ENCODE measurements at regions not wholly inside any gene's neighbourhood (a gene's known extent, or its start where the extent isn't known, plus 50 kb on each side); places are given as distances from the start of the nearest gene placed in this dataset.

GRCh38 chr11:122269824-122270223 is 153.8 kb upstream of the BLID start:
- in situ Hi-C loops (cut with MboI; ENCODE audit: low pct_unique_long_range_greater_than_20kb, low sequenced_read_pairs): no loop called here
- no peak for DNase-seq

- in situ Hi-C loops (cut with MboI; ENCODE audit: low pct_unique_long_range_greater_than_20kb, low sequenced_read_pairs): no loop called here
- DNase-seq: no peak
These were observed 152.7 kb upstream of the BLID start for GRCh38 chr11:122268601-122269130.

- peak; percentile 3 for DNase-seq
- in situ Hi-C loops (cut with MboI; ENCODE audit: low pct_unique_long_range_greater_than_20kb, low sequenced_read_pairs): no loop called here
These were observed 151.6 kb upstream of the BLID start for GRCh38 chr11:122267602-122268001.

- no peak for DNase-seq
- in situ Hi-C loops (cut with MboI; ENCODE audit: low pct_unique_long_range_greater_than_20kb, low sequenced_read_pairs): no loop called here
These were observed 150.0 kb upstream of the BLID start for GRCh38 chr11:122265981-122266380.

GRCh38 chr11:122264121-122264520 is 148.1 kb upstream of the BLID start:
- in situ Hi-C loops (cut with MboI; ENCODE audit: low pct_unique_long_range_greater_than_20kb, low sequenced_read_pairs): no loop called here
- DNase-seq: no peak

DNA sequence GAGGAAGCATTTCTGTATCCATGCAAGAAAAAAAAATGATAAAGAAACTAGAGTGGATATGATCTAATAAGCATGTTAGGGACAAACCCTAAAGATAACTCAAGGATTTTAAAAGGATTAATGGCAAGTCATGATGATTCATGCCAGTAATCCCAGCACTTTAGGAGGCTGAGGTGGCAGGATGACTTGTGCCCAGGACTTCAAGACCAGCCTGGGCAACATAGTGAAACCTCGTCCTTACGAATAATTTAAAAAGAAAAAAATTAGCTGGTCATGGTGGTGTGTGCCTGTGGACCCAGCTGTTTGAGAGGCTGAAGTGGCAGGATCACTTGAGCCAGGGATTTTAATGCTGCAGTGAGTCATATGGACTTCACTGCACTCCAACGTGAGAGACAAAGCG is 145.5 kb upstream of the BLID start:
- DNase-seq: no peak

GRCh38 chr11:122259195-122259821 is 143.3 kb upstream of the BLID start:
- in situ Hi-C loops (cut with MboI; ENCODE audit: low pct_unique_long_range_greater_than_20kb, low sequenced_read_pairs): no loop called here
- DNase-seq: no peak

More for the DNA sequence above, 145.5 kb upstream of the BLID start:
- in situ Hi-C loops (cut with MboI; ENCODE audit: low pct_unique_long_range_greater_than_20kb, low sequenced_read_pairs): no loop called here

- no peak for DNase-seq
- in situ Hi-C loops (cut with MboI; ENCODE audit: low pct_unique_long_range_greater_than_20kb, low sequenced_read_pairs): no loop called here
These were observed 142.6 kb upstream of the BLID start for GRCh38 chr11:122258446-122259194.

- in situ Hi-C loops (cut with MboI; ENCODE audit: low pct_unique_long_range_greater_than_20kb, low sequenced_read_pairs): no loop called here
- DNase-seq: no peak
These were observed 137.7 kb upstream of the BLID start for GRCh38 chr11:122253589-122254231.

DNA sequence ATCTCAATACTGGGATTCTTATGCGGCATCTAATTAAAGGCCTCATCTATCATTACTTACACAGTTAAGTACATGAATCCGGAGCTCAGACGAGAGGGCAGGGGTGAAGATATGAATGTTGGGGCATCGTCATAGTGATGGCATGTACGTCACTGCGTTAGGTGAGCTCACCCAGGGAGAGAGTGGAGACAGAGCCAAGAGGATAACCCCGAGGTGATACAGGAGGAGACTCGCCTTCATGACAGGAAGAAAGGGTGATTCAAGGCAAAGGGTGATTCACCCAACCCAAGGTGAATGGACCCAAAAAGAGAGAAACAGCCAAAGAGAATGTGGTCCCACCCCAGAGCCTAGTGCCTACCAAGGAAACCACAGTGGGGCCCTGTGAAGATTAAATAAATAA is 132.9 kb upstream of the BLID start:
- in situ Hi-C loops (cut with MboI; ENCODE audit: low pct_unique_long_range_greater_than_20kb, low sequenced_read_pairs): no loop called here
- no peak for DNase-seq

- DNase-seq: no peak
- in situ Hi-C loops (cut with MboI; ENCODE audit: low pct_unique_long_range_greater_than_20kb, low sequenced_read_pairs): no loop called here
These were observed 132.1 kb upstream of the BLID start for GRCh38 chr11:122248131-122248530.

GRCh38 chr11:122246874-122247273 is 130.9 kb upstream of the BLID start:
- DNase-seq: no peak
- in situ Hi-C loops (cut with MboI; ENCODE audit: low pct_unique_long_range_greater_than_20kb, low sequenced_read_pairs): no loop called here

- in situ Hi-C loops (cut with MboI; ENCODE audit: low pct_unique_long_range_greater_than_20kb, low sequenced_read_pairs): no loop called here
- DNase-seq: peak; percentile 4
These were observed 126.7 kb upstream of the BLID start for GRCh38 chr11:122242731-122243130.

DNA sequence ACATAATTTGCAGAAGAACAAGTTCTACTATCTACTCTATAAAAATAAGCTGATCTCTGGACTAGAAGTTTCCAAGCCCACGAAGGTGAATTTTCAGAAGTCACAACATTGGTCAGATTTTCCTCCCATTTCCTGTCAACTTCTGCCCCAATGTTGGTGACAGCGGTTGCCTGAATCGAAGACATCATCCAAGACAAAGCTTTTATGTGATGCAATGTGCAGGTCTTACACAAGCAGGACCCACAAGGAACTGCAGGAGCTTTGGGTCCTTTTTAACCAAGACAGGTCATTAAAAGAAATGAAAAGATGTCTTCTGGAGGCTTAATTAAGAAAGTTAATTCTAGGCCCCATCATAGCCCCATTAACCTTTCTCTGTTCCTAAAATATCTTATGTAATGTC is 125.6 kb upstream of the BLID start:
- no peak for DNase-seq
- in situ Hi-C loops (cut with MboI; ENCODE audit: low pct_unique_long_range_greater_than_20kb, low sequenced_read_pairs): no loop called here

- in situ Hi-C loops (cut with MboI; ENCODE audit: low pct_unique_long_range_greater_than_20kb, low sequenced_read_pairs): no loop called here
- DNase-seq: no peak
These were observed 124.6 kb upstream of the BLID start for GRCh38 chr11:122240638-122241037.

- DNase-seq: no peak
- in situ Hi-C loops (cut with MboI; ENCODE audit: low pct_unique_long_range_greater_than_20kb, low sequenced_read_pairs): no loop called here
These were observed 119.6 kb upstream of the BLID start for GRCh38 chr11:122235615-122236014.

DNA sequence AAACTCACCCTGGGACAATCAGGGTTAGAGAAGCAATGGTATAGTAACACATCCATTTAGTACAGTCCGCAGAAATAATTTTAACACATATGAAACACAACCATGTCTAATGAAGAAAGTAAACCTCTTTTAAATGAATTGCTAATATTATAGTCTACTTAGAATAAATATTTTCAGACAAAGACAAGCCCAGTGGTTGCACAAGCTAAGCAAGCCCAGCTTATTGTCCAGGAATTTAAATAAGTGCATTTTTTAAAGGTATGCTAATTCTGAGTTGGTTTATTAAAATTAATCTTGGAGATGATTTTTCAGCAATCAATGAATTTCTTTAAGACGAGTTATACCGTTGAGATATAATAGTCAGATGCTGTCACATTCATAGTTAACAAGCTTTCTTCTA is 118.8 kb upstream of the BLID start:
- in situ Hi-C loops (cut with MboI; ENCODE audit: low pct_unique_long_range_greater_than_20kb, low sequenced_read_pairs): no loop called here
- no peak for DNase-seq

DNA sequence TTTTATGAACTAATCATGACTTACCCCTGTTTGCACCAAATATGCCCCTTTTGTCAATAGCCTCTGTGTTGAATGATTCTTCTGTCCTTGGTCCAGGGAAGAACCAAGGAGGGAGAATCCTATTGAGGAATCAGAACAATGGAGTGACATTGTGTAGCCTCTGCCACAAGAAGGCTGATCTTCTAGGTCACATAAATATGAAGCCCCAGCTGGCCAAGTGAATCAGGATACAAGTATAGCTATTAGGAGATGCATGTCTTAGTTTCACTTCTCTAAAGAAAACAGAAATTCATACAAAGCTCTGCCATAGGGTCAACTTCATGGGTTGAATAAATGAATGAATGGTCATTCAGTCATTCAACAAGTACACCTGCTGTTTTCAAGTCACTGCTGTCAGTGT is 118.2 kb upstream of the BLID start:
- DNase-seq: no peak
- in situ Hi-C loops (cut with MboI; ENCODE audit: low pct_unique_long_range_greater_than_20kb, low sequenced_read_pairs): no loop called here

- DNase-seq: no peak
- in situ Hi-C loops (cut with MboI; ENCODE audit: low pct_unique_long_range_greater_than_20kb, low sequenced_read_pairs): no loop called here
These were observed 117.0 kb upstream of the BLID start for GRCh38 chr11:122232985-122233384.

DNA sequence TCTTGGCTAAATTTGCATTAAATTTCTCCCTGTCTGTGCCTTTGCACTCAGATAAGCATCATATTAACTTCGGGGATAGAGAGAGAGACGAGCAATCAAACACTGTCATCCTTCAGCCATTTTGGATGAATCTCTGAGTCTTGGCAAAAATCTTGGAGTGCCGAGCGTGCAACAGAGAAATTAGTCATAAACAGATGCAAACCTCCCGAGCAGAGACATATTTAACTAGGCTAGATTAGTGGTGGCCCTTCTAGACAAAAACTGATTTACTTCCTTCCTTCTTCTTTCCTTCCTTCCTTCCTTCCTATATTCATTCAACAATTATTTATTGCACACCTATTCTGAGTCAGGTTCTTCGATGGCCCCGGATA is 114.4 kb upstream of the BLID start:
- DNase-seq: no peak
- in situ Hi-C loops (cut with MboI; ENCODE audit: low pct_unique_long_range_greater_than_20kb, low sequenced_read_pairs): no loop called here
